BJ (cell line): ENCODE measurements at regions not wholly inside any gene's neighbourhood (a gene's known extent, or its start where the extent isn't known, plus 50 kb on each side); places are given as distances from the start of the nearest gene placed in this dataset.

Experiments
- CTCF ChIA-PET: fragments of 350-600 bp; formaldehyde crosslinking; extraction: SDS; loops from one replicate; lab custom pipeline; 2021; ENCODE audit warnings: antibody characterized with exemption, inconsistent platforms; lab: Yijun Ruan, JAX
- POLR2A ChIA-PET: fragments of 300-600 bp; sonication (Branson Sonifier 250); formaldehyde crosslinking; extraction: SDS; loops from one replicate; lab custom pipeline; 2021; ENCODE audit warnings: antibody characterized with exemption; lab: Charles Lee
- DNase-seq: peaks from one replicate; pipeline ENCODE4 v3.0.0-alpha.2; 2011; ENCODE audit warnings: low read depth
- H3K27me3 ChIP-seq: 2 replicates; pipeline ENCODE4 v1.6.0; 2011; ENCODE audit warnings: low read length; ENCODE audit not compliant: control insufficient read depth, insufficient read depth
- H3K36me3 ChIP-seq: 2 replicates; pipeline ENCODE4 v1.5.1; 2011; ENCODE audit warnings: low read length; ENCODE audit not compliant: control insufficient read depth, insufficient read depth
- H3K4me3 ChIP-seq: 2 replicates; pipeline ENCODE4 v1.5.1; 2011; ENCODE audit warnings: low read depth, mild to moderate bottlenecking, control low read depth, low read length
- TF ChIP-seq, protein P1 (sequence below): IDR thresholded peaks from 2 replicates; pipeline ENCODE4 v1.5.1; 2011; ENCODE audit warnings: low read depth, mild to moderate bottlenecking, control low read depth, inconsistent platforms, low read length, moderate library complexity; ENCODE audit not compliant: insufficient read depth

- DNase-seq = no peak
- Histone ChIP-seq H3K4me3 (no peak overlapping the region), H3K36me3 (no peaks in the 10 kb centered on the region), H3K27me3 (no peaks in the 10 kb centered on the region)
- ChIA-PET CTCF (no interaction called here), POLR2A (no interaction called here)
- TF ChIP-seq, protein P1, sequence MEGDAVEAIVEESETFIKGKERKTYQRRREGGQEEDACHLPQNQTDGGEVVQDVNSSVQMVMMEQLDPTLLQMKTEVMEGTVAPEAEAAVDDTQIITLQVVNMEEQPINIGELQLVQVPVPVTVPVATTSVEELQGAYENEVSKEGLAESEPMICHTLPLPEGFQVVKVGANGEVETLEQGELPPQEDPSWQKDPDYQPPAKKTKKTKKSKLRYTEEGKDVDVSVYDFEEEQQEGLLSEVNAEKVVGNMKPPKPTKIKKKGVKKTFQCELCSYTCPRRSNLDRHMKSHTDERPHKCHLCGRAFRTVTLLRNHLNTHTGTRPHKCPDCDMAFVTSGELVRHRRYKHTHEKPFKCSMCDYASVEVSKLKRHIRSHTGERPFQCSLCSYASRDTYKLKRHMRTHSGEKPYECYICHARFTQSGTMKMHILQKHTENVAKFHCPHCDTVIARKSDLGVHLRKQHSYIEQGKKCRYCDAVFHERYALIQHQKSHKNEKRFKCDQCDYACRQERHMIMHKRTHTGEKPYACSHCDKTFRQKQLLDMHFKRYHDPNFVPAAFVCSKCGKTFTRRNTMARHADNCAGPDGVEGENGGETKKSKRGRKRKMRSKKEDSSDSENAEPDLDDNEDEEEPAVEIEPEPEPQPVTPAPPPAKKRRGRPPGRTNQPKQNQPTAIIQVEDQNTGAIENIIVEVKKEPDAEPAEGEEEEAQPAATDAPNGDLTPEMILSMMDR = no peak
These were observed 1543.4 kb downstream of the EFNA5 start for GRCh38 chr5:106127341-106127781.

GRCh38 chr5:106121972-106122605 is 1548.6 kb downstream of the EFNA5 start:
- ChIA-PET POLR2A (no interaction called here), CTCF (no interaction called here)
- H3K36me3 ChIP-seq = no peaks in the 10 kb centered on the region
- DNase-seq = no peak
- no peaks in the 10 kb centered on the region for H3K27me3 ChIP-seq
- TF ChIP-seq, protein P1 = peak; percentile 80
- no peak overlapping the region for H3K4me3 ChIP-seq

GRCh38 chr5:106116682-106117081 is 1554.1 kb downstream of the EFNA5 start:
- no peaks in the 10 kb centered on the region for H3K36me3 ChIP-seq
- no peak for DNase-seq
- CTCF ChIA-PET = no interaction called here
- TF ChIP-seq, protein P1 = no peak
- H3K27me3 ChIP-seq = no peaks in the 10 kb centered on the region
- POLR2A ChIA-PET = no interaction called here
- H3K4me3 ChIP-seq = no peak overlapping the region

DNA sequence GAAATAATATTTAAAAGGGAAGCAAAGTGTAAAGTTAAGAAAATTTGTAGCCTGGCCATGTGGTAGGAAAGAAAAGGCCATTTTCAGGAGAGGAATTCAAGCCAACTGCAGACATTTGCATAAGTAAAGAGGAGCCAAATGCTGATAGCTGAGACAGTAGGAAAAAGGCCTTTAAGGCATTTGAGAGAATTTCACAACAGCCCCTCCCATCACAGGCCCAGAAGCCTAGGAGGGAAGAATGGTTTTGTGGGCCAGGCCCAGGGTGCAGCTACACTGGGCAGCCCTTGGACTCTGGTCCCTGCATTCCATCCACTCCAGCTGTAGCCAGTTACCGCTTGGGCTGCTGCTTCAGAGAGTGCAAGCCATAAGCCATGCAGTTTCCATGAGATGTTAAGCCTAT is 1556.8 kb downstream of the EFNA5 start:
- Histone ChIP-seq H3K27me3 (no peaks in the 10 kb centered on the region), H3K4me3 (no peak overlapping the region), H3K36me3 (no peaks in the 10 kb centered on the region)
- no peak for DNase-seq
- ChIA-PET CTCF (no interaction called here), POLR2A (no interaction called here)
- TF ChIP-seq, protein P1 = no peak

DNA sequence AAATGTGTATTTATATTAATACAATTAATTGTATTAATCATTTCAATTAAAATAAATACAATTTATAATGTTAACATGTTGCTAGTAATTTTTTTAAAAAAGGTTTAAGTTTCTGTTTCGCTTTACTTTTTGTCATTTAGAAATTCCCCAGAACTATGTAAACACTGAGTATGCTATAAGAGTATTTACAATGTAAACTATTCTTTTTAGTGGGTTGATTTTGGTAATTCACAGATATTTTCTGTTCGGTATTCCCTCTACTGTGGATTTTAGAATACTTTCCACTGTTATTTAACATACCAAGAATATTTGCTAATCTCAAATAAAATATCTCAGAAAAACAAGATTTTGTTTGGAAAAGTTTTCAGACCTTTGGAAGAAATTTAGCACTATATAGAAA is 1564.4 kb downstream of the EFNA5 start:
- TF ChIP-seq, protein P1 = no peak
- Histone ChIP-seq H3K36me3 (no peaks in the 10 kb centered on the region), H3K4me3 (no peak overlapping the region), H3K27me3 (no peaks in the 10 kb centered on the region)
- CTCF ChIA-PET = no interaction called here
- POLR2A ChIA-PET = interaction anchor here (0.5 kb wide), 1 partner anchor 696 kb away, joined by 3 read pairs; no protein-coding TSS in a partner anchor
- DNase-seq = no peak
